Kidney tubule cell (primary cell): ENCODE measurements at regions not wholly inside any gene's neighbourhood (a gene's known extent, or its start where the extent isn't known, plus 50 kb on each side); places are given as distances from the start of the nearest gene placed in this dataset.
A peak's percentile ranks its signal among the peaks of the same experiment; 100 is the strongest.
"Not testable (repeated sequence)": the region's sequence is repeated elsewhere in the genome, so short reads cannot be mapped to it uniquely, and the experiment has no call there.

Experiments used
- DNase-seq: peaks from one replicate; pipeline ENCODE4 v3.0.0-alpha.2; 2018; ENCODE audit warnings: low spot score

- DNase-seq, result no peak
These were observed 153.6 kb downstream of the SHANK2 start for GRCh38 chr11:71098776-71099175.

GRCh38 chr11:71097506-71098240 lies 154.7 kb downstream of the SHANK2 start:
- no peak for DNase-seq

- peak; percentile 74 for DNase-seq
These were observed 155.5 kb downstream of the SHANK2 start for GRCh38 chr11:71096751-71097388.

- DNase-seq, result no peak
These were observed 157.0 kb downstream of the SHANK2 start for GRCh38 chr11:71095294-71095850.

GRCh38 chr11:71094296-71095077 lies 157.9 kb downstream of the SHANK2 start:
- DNase-seq, result no peak

- DNase-seq, result no peak
These were observed 158.6 kb downstream of the SHANK2 start for GRCh38 chr11:71093783-71094182.

GRCh38 chr11:71091506-71092265 lies 160.7 kb downstream of the SHANK2 start:
- no peak for DNase-seq

- DNase-seq, result no peak
These were observed 162.8 kb downstream of the SHANK2 start for GRCh38 chr11:71089571-71089970.

GRCh38 chr11:71088314-71089215 lies 163.8 kb downstream of the SHANK2 start:
- not testable (repeated sequence) for DNase-seq

- DNase-seq, result peak; percentile 49
These were observed 165.6 kb downstream of the SHANK2 start for GRCh38 chr11:71086687-71087258.

GRCh38 chr11:71084306-71085012 lies 167.9 kb downstream of the SHANK2 start:
- no peak for DNase-seq

GRCh38 chr11:71083105-71083504 lies 169.3 kb downstream of the SHANK2 start:
- DNase-seq, result no peak

- DNase-seq, result no peak
These were observed 169.9 kb downstream of the SHANK2 start for GRCh38 chr11:71082454-71082853.

- DNase-seq, result no peak
These were observed 170.6 kb downstream of the SHANK2 start for GRCh38 chr11:71081704-71082230.

- DNase-seq, result peak; percentile 75
These were observed 171.9 kb downstream of the SHANK2 start for GRCh38 chr11:71080239-71081097.

GRCh38 chr11:71079795-71080194 lies 172.6 kb downstream of the SHANK2 start:
- no peak for DNase-seq

GRCh38 chr11:71078482-71078881 lies 173.9 kb downstream of the SHANK2 start:
- DNase-seq, result peak; percentile 43

- no peak for DNase-seq
These were observed 175.7 kb downstream of the SHANK2 start for GRCh38 chr11:71076525-71077304.
